Kidney epithelial cell (primary cell): ENCODE measurements at regions not wholly inside any gene's neighbourhood (a gene's known extent, or its start where the extent isn't known, plus 50 kb on each side); places are given as distances from the start of the nearest gene placed in this dataset.
"Not testable (repeated sequence)": the region's sequence is repeated elsewhere in the genome, so short reads cannot be mapped to it uniquely, and the experiment has no call there.

ENCODE experiments used
- DNase-seq: peaks from one replicate; pipeline ENCODE4 v3.0.0-alpha.2; 2010; ENCODE audit warnings: low read depth
- H3K27me3 ChIP-seq: 2 replicates; pipeline ENCODE4 v1.6.0; 2011; ENCODE audit warnings: low read length; ENCODE audit not compliant: control insufficient read depth, insufficient read depth
- H3K36me3 ChIP-seq: 2 replicates; pipeline ENCODE4 v1.5.1; 2011; ENCODE audit warnings: low read length; ENCODE audit not compliant: control insufficient read depth, insufficient read depth
- H3K4me3 ChIP-seq: 2 replicates; pipeline ENCODE4 v1.5.1; 2011; ENCODE audit warnings: low read depth, mild to moderate bottlenecking, control low read depth, low read length
- TF ChIP-seq, protein P1 (sequence below): IDR thresholded peaks from 2 replicates; pipeline ENCODE4 v1.5.1; 2011; ENCODE audit warnings: mild to moderate bottlenecking, moderate library complexity, low read length, control low read depth, inconsistent platforms; ENCODE audit not compliant: insufficient read depth, poor library complexity, severe bottlenecking

DNA sequence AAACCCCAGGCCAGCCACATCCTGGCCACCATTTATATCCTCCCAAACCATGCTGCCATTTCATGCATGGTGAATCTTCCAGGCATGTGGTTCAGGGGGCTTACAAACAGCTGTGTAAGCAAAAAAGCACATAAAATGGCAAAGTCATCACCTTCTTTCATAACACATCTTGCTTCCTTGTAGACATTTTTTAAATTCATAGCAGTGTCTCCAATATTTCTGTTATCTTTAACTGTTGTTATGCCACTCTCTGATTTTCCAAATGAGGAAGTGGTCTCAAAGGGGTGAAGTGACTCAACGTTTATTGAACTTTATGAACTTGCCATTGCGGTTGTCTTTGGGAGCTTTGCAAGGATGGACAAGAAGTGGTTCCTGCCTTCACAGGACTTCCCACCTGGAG is 264.4 kb downstream of the MEX3B start:
- Histone ChIP-seq H3K4me3 (no peak overlapping the region), H3K27me3 (no peaks in the 10 kb centered on the region), H3K36me3 (no peaks in the 10 kb centered on the region)
- DNase-seq = no peak
- TF ChIP-seq, protein P1, sequence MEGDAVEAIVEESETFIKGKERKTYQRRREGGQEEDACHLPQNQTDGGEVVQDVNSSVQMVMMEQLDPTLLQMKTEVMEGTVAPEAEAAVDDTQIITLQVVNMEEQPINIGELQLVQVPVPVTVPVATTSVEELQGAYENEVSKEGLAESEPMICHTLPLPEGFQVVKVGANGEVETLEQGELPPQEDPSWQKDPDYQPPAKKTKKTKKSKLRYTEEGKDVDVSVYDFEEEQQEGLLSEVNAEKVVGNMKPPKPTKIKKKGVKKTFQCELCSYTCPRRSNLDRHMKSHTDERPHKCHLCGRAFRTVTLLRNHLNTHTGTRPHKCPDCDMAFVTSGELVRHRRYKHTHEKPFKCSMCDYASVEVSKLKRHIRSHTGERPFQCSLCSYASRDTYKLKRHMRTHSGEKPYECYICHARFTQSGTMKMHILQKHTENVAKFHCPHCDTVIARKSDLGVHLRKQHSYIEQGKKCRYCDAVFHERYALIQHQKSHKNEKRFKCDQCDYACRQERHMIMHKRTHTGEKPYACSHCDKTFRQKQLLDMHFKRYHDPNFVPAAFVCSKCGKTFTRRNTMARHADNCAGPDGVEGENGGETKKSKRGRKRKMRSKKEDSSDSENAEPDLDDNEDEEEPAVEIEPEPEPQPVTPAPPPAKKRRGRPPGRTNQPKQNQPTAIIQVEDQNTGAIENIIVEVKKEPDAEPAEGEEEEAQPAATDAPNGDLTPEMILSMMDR = no peak

DNA sequence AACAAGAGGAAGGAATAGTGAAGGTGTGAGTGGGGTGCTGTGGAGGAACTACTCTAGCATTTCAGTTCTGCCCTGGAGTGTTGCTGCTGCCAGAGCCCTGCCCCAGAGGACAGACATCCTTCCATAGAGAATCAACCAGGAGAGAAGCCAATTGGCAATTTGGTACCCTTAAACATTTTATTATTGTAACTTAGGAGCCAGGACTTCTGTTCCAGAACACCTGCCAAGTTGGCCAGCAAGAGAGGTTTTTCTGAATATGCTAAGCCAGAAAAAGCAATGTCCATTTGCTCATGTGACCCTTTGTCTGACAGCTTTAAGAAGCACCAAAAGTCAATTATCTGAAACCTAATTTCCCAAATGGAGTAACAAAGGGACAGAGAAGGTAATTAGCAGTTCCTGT is 264.9 kb downstream of the MEX3B start:
- no peaks in the 10 kb centered on the region for H3K36me3 ChIP-seq
- no peaks in the 10 kb centered on the region for H3K27me3 ChIP-seq
- DNase-seq = no peak
- TF ChIP-seq, protein P1 = no peak
- no peak overlapping the region for H3K4me3 ChIP-seq

DNA sequence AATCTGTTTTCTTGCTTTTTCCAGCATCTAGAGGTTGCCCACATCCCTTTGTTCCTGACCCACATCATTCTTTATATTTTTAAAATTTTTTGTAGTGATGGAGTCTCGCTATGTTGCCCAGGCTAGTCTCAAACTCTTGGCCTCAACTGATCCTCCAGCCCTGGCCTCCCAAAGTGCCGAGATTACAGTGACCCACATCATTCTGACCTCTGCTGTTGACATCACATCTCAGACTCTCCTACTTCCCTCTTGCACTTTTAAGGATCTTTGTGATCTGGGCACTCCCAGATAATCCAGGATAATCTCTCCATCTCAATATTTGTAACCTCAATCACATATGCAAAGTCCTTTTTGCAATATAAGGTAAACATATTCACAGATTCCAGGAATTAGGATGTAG is 266.6 kb downstream of the MEX3B start:
- no peak overlapping the region for H3K4me3 ChIP-seq
- TF ChIP-seq, protein P1 = no peak
- no peak for DNase-seq
- no peaks in the 10 kb centered on the region for H3K36me3 ChIP-seq
- H3K27me3 ChIP-seq = no peaks in the 10 kb centered on the region

DNA sequence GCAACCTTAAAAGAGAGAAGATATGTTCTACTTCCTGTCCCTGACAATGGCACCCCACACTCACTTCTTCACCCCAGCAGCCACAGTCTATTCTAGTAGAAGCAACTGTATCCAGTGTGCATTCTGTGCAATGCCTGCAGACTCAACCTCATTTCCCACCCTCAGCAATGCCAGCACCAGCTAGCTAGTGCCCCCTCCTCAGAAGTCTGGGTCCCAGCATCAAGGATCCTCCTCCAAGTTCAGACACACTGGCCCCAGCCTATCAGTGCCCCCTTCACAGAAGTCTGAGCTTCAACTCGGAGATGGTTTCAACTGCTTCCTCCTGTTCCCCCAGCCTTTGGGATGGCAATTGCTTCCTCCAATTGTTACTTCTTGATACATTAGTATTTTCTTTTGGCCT is 268.3 kb downstream of the MEX3B start:
- no peaks in the 10 kb centered on the region for H3K27me3 ChIP-seq
- no peak for DNase-seq
- TF ChIP-seq, protein P1 = no peak
- H3K36me3 ChIP-seq = no peaks in the 10 kb centered on the region
- no peak overlapping the region for H3K4me3 ChIP-seq

DNA sequence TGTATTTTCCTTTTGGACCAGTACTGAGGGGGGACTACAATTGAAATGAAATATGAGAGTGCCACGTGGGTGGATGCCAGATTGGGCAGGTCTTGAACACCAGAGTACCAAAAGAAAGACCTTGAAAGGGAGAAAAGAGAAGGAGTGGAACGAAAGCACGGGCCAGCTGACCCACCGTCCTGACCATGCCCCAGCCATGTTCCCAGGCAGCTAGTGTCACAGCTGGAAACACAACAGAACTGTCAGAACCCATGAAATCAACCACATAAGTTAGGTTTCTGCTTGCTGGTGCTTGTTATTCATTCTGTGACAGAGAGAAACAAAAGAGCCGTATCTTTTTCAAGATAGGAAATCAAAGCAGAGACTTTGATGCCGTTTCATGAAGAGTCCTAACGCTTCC is 268.8 kb downstream of the MEX3B start:
- Histone ChIP-seq H3K4me3 (no peak overlapping the region), H3K27me3 (no peaks in the 10 kb centered on the region), H3K36me3 (no peaks in the 10 kb centered on the region)
- no peak for DNase-seq
- TF ChIP-seq, protein P1 = no peak

DNA sequence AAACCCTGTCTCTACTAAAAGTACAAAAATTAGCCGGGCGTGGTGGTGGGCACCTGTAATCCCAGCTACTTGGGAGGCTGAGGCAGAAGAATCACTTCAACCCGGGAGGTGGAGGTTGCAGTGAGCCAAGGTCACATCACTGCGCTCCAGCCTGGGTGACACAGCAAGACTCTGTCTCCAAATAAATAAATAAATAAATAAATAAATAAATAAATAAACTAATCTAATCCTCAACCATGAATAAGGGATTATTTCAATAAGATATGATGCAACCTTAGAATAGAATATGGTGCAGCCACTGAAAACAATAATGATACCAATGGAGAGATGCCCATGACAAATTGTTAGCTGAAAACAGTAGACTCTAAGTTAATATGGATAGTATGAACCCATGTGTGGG is 270.0 kb downstream of the MEX3B start:
- not testable (repeated sequence) for H3K36me3 ChIP-seq, DNase-seq, H3K27me3 ChIP-seq, H3K4me3 ChIP-seq

DNA sequence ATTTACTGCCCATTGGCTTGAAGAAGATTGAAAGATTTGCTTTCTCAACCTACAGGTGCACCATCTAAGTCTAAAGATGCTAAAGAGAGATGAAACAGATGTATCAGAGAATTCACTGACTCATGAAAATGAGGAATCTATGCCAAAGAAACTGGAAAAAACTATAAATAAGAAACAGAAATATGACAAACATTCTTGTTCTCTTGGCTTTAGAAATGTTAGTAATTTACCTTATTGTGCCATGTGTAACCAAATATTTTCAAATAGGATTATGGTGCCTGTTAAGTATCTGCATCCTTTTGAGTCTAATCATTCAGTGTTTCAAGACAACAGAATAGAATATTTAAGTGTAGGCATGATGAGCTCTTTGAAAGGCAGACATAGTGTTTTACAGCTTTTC is 271.5 kb downstream of the MEX3B start:
- H3K36me3 ChIP-seq = no peaks in the 10 kb centered on the region
- no peak for DNase-seq
- H3K27me3 ChIP-seq = no peaks in the 10 kb centered on the region
- TF ChIP-seq, protein P1 = no peak
- no peak overlapping the region for H3K4me3 ChIP-seq
